HEK293T (cell line): ENCODE measurements at regions not wholly inside any gene's neighbourhood (a gene's known extent, or its start where the extent isn't known, plus 50 kb on each side); places are given as distances from the start of the nearest gene placed in this dataset.

ENCODE experiments used
- CTCF ChIA-PET: fragments of 350-600 bp; formaldehyde crosslinking; extraction: SDS; loops from one replicate; lab custom pipeline; 2021; ENCODE audit warnings: antibody characterized with exemption, inconsistent platforms; lab: Yijun Ruan, JAX
- POLR2A ChIA-PET: fragments of 350-600 bp; formaldehyde crosslinking; extraction: SDS; loops from one replicate; lab custom pipeline; 2020; ENCODE audit warnings: antibody characterized with exemption, inconsistent platforms; lab: Yijun Ruan, JAX
- DNase-seq: peaks from one replicate; pipeline ENCODE4 v3.0.0; 2012; ENCODE audit warnings: mixed read lengths; ENCODE audit errors: extremely low spot score
- ARNT ChIP-seq: fragments of 450-650 bp; IDR thresholded peaks from 2 replicates; pipeline ENCODE4 v1.6.1; 2017; ENCODE audit warnings: mild to moderate bottlenecking
- BHLHE40 ChIP-seq: fragments of 450-650 bp; IDR thresholded peaks from 2 replicates; pipeline ENCODE4 v1.6.1; 2016; ENCODE audit warnings: mild to moderate bottlenecking, moderate library complexity, borderline replicate concordance
- CTBP1 ChIP-seq: fragments of 450-650 bp; IDR thresholded peaks from 2 replicates; pipeline ENCODE4 v1.6.1; 2016; ENCODE audit warnings: borderline replicate concordance
- ELF4 ChIP-seq: fragments of 450-650 bp; IDR thresholded peaks from 2 replicates; pipeline ENCODE4 v1.6.1; 2017; ENCODE audit warnings: antibody characterized with exemption
- FOXA1 ChIP-seq: fragments of 450-650 bp; IDR thresholded peaks from 2 replicates; pipeline ENCODE4 v1.6.1; 2016; ENCODE audit warnings: mild to moderate bottlenecking
- FOXK2 ChIP-seq: fragments of 450-650 bp; IDR thresholded peaks from 2 replicates; pipeline ENCODE4 v1.6.1; 2016; ENCODE audit warnings: mild to moderate bottlenecking
- FOXM1 ChIP-seq: fragments of 450-650 bp; IDR thresholded peaks from 2 replicates; pipeline ENCODE4 v1.6.1; 2017; ENCODE audit warnings: mild to moderate bottlenecking, borderline replicate concordance
- HDGF ChIP-seq: fragments of 450-650 bp; IDR thresholded peaks from 2 replicates; pipeline ENCODE4 v1.6.1; 2017; ENCODE audit warnings: antibody characterized with exemption, borderline replicate concordance
- L3MBTL2 ChIP-seq: fragments of 450-650 bp; conservative IDR thresholded peaks from 2 replicates; pipeline ENCODE4 v1.6.1; 2016; ENCODE audit warnings: mild to moderate bottlenecking
- LEF1 ChIP-seq: fragments of 450-650 bp; IDR thresholded peaks from 2 replicates; pipeline ENCODE4 v1.6.1; 2017; ENCODE audit warnings: mild to moderate bottlenecking, borderline replicate concordance
- NFRKB ChIP-seq: fragments of 450-650 bp; IDR thresholded peaks from 2 replicates; pipeline ENCODE4 v1.6.1; 2016; ENCODE audit warnings: mild to moderate bottlenecking, moderate library complexity
- SP1 ChIP-seq: fragments of 450-650 bp; IDR thresholded peaks from 2 replicates; pipeline ENCODE4 v1.6.1; 2017
- SUZ12 ChIP-seq: fragments of 450-650 bp; IDR thresholded peaks from 2 replicates; pipeline ENCODE4 v1.6.1; 2016; ENCODE audit warnings: mild to moderate bottlenecking
- TARDBP ChIP-seq: fragments of 450-650 bp; IDR thresholded peaks from 2 replicates; pipeline ENCODE4 v1.6.1; 2016
- ZNF384 ChIP-seq: fragments of 450-650 bp; IDR thresholded peaks from 2 replicates; pipeline ENCODE4 v1.6.1; 2016
- TF ChIP-seq, protein P1 (sequence below): fragments of 450-650 bp; IDR thresholded peaks from 2 replicates; pipeline ENCODE4 v1.6.1; 2016

DNA sequence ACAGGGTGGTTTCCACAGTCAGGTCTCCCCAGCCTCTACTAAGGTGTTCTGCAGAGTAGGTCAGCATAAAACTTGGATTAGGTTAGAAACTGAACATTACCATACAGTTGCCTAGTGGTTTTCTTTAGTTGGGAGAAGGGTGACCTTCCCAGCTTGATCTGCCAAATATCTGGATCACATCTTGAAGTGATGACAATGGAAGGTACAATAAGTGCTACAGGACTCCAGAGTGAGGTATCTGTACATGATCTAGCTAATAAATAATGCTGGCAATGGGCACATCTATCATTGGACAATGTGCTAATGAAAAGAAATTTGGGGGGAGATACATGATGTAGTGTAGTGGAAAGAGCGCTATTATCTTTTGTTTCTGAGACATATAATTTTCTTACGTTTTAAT is 54.6 kb upstream of the ACVR1 start:
- TF ChIP-seq LEF1 (no peak), ARNT (no peak), FOXK2 (no peak), SUZ12 (no peak), BHLHE40 (no peak)
- POLR2A ChIA-PET: no interaction called here
- CTCF ChIA-PET: no interaction called here
- DNase-seq: no peak

DNA sequence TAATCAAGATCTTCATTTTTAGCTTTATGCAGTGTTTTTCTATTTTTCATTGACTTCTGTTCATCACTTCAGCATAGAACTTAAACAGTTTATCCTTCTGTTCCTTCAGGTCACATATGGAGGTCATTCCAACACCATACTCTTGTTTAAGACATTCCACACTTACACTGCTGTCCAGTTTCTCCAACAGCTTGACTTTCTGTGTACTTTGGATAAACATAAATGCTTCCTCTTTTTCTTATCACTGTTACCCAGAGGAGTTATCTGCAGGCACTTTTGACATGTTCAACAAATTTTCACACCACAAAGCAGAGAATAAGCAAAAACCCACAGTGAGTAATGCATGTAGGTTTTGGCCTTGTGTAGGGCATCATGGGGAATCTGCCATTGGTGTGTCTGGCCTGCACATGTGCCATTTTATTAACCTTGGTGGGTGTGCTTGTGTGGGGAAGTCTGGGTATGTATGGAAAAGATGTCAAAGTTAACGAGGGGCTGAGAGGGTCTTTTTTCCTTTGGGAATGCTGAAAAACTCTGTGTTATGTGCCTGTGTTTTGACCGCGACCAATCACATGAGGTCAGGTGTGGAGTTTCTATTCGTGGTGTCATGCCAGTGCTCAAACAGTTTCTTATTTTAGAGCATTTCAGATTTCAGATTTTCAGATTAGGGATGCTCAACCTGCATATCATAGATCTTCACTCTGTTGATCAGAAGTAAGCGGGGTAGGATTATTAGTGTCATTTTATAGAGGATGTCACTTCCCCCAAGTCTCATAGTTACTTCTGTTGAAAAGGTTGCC is 53.9 kb upstream of the ACVR1 start:
- no peak for DNase-seq
- ChIA-PET CTCF (no interaction called here), POLR2A (no interaction called here)
- TF ChIP-seq ARNT (no peak), NFRKB (no peak), BHLHE40 (no peak), LEF1 (no peak), ZNF384 (no peak), CTBP1 (no peak), FOXK2 (no peak), FOXA1 (no peak), TARDBP (no peak), L3MBTL2 (no peak), FOXM1 (no peak), ELF4 (no peak), HDGF (no peak), SP1 (no peak)
- TF ChIP-seq, protein P1, sequence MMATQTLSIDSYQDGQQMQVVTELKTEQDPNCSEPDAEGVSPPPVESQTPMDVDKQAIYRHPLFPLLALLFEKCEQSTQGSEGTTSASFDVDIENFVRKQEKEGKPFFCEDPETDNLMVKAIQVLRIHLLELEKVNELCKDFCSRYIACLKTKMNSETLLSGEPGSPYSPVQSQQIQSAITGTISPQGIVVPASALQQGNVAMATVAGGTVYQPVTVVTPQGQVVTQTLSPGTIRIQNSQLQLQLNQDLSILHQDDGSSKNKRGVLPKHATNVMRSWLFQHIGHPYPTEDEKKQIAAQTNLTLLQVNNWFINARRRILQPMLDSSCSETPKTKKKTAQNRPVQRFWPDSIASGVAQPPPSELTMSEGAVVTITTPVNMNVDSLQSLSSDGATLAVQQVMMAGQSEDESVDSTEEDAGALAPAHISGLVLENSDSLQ: no peak

DNA sequence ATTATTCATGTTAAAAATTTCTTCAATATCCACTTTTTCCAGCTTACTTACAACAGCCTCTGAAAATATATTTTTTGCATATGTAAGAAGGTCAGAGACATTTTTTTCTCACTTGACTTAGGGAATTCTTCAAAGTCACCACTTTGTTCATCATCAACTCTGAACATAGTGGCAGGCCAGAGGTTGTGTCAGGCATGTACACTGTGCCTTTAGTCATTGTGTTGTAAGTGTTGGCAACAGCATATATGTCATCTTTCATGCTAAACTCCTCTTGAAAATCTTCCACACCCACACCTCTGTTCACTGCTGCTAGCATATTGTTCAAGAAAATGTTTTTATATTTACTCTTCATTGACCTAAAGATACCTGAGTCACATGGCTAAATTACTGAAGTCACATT is 52.2 kb upstream of the ACVR1 start:
- ChIA-PET CTCF (no interaction called here), POLR2A (no interaction called here)
- DNase-seq: no peak
- no peak for TF ChIP-seq LEF1
- TF ChIP-seq BHLHE40: no peak
- TF ChIP-seq ELF4: no peak
- TF ChIP-seq, protein P1: no peak
- TF ChIP-seq L3MBTL2: no peak
- TF ChIP-seq FOXM1: no peak
- TF ChIP-seq SP1: no peak
- TF ChIP-seq ZNF384: no peak
- TF ChIP-seq SUZ12: no peak
- no peak for TF ChIP-seq FOXK2
- no peak for TF ChIP-seq CTBP1
- TF ChIP-seq NFRKB: no peak

DNA sequence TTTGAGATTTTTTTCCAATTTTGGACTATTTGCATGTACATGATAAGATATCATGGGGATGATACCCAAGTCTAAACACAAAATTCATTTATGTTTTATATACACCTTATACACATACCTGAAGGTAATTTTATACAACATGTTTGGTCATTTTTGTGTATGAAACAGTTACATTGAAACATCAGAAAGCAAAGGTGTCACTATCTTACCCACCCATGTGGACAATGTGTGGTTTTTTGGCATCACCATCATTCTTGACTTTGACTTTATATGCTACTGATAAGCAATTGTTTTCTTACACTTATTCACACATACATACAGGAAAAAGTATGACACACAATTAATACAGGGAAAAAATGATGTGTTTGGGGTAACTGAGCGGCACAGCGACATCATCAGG is 51.0 kb upstream of the ACVR1 start:
- DNase-seq: no peak
- TF ChIP-seq, protein P1: no peak
- TF ChIP-seq ZNF384 (no peak), L3MBTL2 (no peak), CTBP1 (no peak), FOXM1 (no peak), FOXK2 (no peak), ARNT (no peak), FOXA1 (no peak), LEF1 (no peak), HDGF (no peak)
- POLR2A ChIA-PET: no interaction called here

More for the DNA sequence above, 51.0 kb upstream of the ACVR1 start:
- CTCF ChIA-PET: no interaction called here
